GM12892 (cell line): ENCODE measurements at regions not wholly inside any gene's neighbourhood (a gene's known extent, or its start where the extent isn't known, plus 50 kb on each side); places are given as distances from the start of the nearest gene placed in this dataset.

Experiments
- POLR2A ChIP-seq: IDR thresholded peaks from 2 replicates; pipeline ENCODE4 v1.6.1; 2011; ENCODE audit warnings: low read depth, low read length, control low read depth
- POLR2AphosphoS5 ChIP-seq: IDR thresholded peaks from 2 replicates; pipeline ENCODE4 v1.6.1; 2011; ENCODE audit warnings: low read depth, low read length, control low read depth

DNA sequence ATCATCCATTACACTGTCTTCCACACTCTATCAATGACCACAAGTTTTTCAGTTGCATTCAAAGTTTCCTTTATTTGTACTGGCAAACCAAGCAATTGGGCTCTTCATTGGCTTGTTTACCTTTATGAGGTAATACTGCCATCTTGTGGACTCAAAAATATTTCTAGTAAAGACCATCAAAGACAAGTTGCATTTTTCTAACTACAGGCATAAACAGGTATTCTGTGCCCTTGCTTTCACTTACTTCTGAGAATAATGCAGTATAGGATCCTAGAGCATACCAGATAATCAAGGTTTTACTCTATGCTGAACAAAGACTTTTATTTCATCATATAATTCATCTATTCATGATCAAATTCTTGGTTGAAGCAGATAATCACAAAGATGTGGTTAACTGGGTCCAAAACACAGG, 173.7 kb upstream of the POU5F2 start:
- TF ChIP-seq POLR2AphosphoS5 (no peak), POLR2A (no peak)
